A172 (cell line): ENCODE measurements at regions not wholly inside any gene's neighbourhood (a gene's known extent, or its start where the extent isn't known, plus 50 kb on each side); places are given as distances from the start of the nearest gene placed in this dataset.
"Not testable (repeated sequence)": the region's sequence is repeated elsewhere in the genome, so short reads cannot be mapped to it uniquely, and the experiment has no call there.

ENCODE experiments used
- DNase-seq: peaks from one replicate; pipeline ENCODE4 v3.0.0-alpha.2; 2015; ENCODE audit warnings: low spot score

GRCh38 chr2:21194147-21194546 lies 70.4 kb downstream of the TDRD15 start:
- no peak for DNase-seq

- no peak for DNase-seq
These were observed 71.1 kb downstream of the TDRD15 start for GRCh38 chr2:21194858-21195271.

GRCh38 chr2:21195326-21195725 lies 71.6 kb downstream of the TDRD15 start:
- DNase-seq = no peak

DNA sequence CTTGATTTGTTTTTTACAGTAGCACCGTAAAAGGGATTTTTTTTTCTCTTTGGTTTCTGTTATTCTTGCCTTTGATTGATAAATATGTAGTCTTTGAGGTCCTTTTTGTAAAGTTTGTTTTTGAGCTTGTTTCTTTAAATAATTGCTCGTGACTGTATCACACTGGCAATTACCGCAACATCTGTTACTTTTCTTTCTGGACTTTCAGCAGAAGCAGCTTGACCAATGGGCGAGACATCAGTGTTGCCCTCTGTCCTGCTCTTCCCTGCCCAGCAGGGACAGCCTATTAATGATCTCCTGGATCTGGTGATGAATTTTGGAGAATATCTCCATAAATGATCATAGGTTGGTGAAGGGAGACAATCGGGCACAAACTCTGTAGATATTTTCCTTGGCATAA lies 74.9 kb downstream of the TDRD15 start:
- no peak for DNase-seq

DNA sequence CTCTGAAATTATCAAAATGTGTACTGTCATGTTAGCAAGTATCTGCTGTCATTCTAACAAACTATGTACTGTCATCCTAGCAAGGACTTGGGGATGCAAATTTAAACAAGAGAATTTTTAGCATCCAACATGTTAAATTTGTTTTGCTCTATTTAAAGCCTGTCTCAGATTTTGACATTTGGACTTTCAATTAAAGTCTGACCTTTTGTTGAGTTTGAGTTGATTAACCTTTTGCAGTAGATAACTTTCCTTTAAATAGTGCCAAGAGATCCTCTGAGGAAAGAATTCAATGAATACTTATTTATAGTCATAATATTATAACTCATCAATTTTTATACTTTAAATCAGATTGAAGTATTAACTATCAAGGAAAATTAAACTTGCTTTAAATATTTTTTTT lies 80.2 kb downstream of the TDRD15 start:
- DNase-seq = no peak

DNA sequence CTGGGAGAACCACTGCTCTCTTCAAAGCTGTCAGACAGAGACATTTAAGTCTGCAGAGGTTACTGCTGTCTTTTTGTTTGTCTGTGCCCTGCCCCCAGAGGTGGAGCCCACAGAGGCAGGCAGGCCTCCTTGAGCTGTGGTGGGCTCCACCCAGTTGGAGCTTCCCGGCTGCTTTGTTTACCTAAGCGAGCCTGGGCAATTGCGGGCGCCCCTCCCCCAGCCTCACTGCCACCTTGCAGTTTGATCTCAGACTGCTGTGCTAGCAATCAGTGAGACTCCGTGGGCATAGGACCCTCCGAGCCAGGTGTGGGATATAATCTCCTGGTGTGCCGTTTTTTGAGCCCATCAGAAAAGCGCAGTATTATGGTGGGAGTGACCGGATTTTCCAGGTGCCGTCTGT lies 90.3 kb downstream of the TDRD15 start:
- DNase-seq = not testable (repeated sequence)

DNA sequence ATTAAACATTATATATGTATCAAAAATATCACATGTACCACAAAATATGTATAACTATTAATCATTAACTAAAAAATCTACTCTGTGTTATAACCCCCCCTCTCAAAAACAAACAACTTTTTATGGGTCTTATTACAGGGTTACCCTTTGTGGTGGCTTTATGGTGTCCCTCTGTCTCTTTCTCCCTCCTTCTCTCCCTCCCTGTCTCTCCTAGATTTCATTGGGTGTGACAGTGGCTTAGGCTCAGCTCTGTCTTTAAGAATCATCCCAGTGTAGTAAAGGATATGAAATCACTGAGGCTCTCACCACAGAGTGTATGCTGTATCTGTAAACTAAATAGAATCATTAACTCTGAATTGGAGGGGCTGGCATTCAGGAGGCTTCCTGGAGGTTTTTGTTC lies 93.7 kb downstream of the TDRD15 start:
- DNase-seq = no peak

- no peak for DNase-seq
These were observed 97.2 kb downstream of the TDRD15 start for GRCh38 chr2:21220930-21221329.

GRCh38 chr2:21223618-21224017 lies 99.8 kb downstream of the TDRD15 start:
- DNase-seq = no peak

GRCh38 chr2:21228041-21228895 lies 104.5 kb downstream of the TDRD15 start:
- DNase-seq = no peak

GRCh38 chr2:21229302-21229701 lies 105.5 kb downstream of the TDRD15 start:
- DNase-seq = no peak

DNA sequence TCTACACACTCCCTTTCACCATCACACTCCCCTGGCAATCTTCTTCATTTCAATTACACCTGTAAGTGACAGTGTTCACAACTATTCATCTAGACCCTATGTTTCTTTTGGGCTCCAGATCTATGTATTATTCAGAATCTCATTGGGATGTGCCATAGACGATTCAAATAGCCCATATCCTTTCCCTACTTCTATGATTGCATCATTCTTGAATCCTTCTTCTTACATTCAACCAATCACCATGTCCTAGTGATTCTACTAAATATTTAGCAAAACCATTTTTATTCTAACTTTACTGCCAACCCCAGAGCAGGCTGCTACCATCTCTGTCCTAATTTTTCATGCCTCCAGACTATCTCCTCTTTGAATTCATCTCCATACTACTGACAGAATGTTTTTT lies 106.4 kb downstream of the TDRD15 start:
- DNase-seq = no peak

- DNase-seq = no peak
These were observed 108.2 kb downstream of the TDRD15 start for GRCh38 chr2:21231985-21232384.

DNA sequence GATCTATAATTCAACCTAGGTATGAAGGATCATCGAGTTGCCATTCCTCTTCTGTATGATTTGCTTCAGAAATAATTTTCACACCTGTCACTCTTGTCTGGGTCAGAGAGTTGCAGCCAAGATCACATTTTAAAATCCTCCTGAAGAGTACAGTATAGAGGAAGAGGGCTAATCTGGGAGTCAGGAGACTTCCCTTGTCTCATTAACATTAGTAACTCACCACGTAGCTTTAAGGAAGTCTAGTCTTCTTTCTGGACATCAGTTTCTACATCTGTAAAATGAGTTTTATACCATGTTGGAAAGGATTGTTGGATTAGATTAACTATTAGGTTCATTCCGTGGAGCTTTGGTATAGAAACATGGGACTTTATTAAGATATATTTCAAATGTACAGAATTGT lies 109.4 kb downstream of the TDRD15 start:
- DNase-seq = no peak

DNA sequence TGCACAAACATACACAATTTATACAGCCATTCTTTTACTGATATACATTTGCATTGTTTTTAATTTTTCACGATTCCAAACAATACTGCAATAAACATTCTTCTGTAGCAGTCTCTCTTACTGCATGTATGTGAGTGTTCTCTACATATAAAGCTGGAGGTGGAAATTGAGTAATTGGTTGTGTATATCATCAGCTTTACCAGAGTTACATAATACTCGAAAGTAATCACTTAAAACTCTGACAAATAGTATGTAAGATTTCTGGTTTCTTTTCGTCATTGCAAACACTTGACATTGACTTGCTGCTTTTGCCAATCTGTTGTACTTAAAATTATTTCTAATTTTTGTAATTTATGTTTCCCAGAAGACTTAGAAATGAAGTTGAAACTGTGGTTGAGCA lies 110.2 kb downstream of the TDRD15 start:
- DNase-seq = no peak

DNA sequence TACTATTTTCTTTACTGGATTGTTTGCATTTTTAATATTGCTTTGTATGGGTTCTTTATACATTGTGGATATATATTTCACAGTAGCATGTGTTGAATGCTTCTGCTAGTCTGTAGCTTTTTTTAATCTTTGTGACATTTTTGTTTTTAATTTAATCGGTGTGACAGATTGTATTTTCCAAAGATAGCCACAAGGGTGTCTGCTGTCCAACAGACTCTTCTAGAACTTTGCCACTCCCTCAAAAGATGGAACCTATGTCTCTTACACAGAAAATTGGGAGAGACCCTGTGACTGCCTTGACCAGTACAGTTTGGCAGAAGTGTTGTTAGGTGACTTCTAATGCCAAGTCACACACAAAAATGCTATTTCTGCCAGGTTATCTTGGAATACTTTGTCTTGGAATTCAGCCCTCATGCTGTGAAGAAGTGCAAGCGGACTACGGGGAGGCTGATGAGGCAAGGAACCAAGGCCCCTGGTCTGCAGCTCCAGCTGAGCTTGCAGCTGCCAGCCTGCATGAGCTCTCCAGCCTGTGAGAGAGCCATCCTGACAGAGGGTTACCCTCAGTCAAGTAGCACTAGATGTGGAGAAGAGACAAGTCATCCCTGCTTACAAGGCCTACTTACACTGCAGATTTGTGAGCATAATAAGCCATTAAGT lies 110.8 kb downstream of the TDRD15 start:
- no peak for DNase-seq

GRCh38 chr2:21239749-21240148 lies 116.0 kb downstream of the TDRD15 start:
- not testable (repeated sequence) for DNase-seq

GRCh38 chr2:21244161-21244560 lies 120.4 kb downstream of the TDRD15 start:
- DNase-seq = no peak

DNA sequence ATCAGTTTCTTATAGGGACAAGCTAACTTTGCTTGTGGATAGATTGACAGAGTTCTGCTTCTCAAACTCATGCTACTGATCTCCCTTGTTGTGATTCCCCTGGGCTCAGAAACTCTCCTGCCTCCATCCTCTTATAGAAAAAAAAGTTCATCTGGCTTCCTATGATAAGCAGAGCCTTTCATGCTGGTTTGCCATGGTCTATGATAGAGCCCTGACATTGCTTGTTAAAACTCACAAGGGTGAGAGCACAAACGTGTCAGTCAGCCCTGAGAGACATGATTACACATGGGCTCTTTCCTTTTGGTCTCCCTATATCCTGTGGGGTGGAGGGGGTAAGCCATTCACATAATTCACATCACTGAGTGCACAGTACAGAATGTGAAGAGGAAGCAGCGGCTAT lies 121.8 kb downstream of the TDRD15 start:
- no peak for DNase-seq

DNA sequence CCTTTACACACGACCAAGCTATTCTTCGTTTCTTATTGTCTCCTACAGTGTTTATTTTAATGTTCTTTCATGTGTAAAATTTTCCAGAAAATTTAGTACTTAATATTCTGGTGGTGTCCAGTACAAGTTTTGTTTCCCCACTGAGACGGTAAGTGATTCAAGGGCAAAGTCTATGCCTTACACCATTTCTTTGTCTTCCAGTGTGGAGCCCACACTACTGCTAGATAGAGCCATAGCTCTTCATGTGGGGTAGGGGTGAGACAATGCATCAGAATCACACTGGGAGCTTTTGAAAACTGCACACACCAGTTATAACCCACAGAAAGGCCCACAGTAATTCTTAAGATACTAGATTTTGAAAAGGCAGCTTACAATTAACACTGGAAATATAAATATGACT lies 125.6 kb downstream of the TDRD15 start:
- DNase-seq = no peak

DNA sequence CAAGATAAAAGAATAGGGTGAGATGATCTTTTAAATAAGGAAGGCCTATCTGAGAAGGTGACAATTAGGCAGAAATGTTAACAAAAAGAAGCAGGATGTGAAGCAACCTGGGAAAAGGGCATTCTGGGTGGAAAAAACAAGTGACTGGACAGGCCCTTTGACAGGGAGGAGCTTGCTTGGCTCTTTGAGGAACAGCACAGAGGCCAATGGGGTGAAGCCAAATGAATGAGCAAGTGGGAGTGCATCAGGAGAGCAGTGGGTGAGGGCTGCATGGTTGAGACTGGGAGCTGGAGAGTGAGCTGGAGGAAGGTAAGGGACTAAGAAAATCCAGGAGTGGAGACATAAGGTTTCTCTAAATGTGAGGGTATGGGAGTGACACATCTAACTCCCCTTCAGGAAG lies 126.9 kb downstream of the TDRD15 start:
- DNase-seq = no peak

DNA sequence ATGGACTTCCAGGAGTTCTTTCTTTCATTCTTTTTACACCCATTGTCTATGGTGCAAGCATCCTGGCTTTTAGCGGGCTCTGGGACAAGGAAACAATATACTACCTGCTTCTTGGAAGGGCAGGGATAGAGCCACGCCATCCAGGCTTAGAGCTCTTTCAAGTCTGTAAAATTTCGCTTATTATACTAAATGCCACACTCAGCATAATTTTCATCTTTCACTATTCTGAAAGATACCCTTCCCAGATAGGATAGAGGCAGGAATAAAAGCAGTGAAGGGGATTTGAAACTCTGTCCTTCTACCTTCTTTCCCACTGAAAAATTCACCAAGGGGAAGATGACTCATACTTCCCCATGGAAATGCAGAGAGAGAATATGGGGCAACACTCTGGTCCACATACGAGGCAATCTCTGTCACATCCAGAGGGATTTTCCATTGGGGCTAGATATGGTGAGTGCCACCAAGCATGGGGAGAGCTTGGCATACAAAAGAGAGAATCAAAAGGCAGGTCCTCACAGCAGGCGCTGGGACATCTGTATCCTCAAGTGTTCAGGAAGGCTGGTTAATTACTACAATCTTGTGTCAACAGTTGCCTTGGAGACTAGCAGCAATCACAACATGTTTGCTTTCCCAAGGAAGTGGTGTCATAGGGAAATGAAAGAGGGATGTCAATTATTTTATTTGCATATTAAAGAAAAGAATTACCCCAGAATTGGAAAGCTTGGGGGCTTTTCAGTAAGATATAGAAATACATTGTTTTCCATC lies 127.6 kb downstream of the TDRD15 start:
- no peak for DNase-seq
